H1 (cell line): ENCODE measurements at regions not wholly inside any gene's neighbourhood (a gene's known extent, or its start where the extent isn't known, plus 50 kb on each side); places are given as distances from the start of the nearest gene placed in this dataset.

ENCODE experiments used
- CTCF ChIA-PET: fragments of 300-600 bp; sonication (Branson Sonifier 250); formaldehyde crosslinking; loops from one replicate; lab custom pipeline; 2021; ENCODE audit not compliant: partially characterized antibody; lab: Charles Lee
- POLR2A ChIA-PET: fragments of 300-600 bp; sonication (Branson Sonifier 250); formaldehyde crosslinking; loops from one replicate; lab custom pipeline; 2021; ENCODE audit warnings: inconsistent platforms; ENCODE audit not compliant: partially characterized antibody; lab: Charles Lee
- DNase-seq, 2 experiments: peaks; one replicate each; pipeline versions ENCODE4 v3.0.0 to v3.0.0-alpha.2; 2010 to 2022; ENCODE audit warnings: low spot score in 2 of 2, low read depth in 1 of 2, mixed read lengths in 1 of 2
- FAIRE-seq: peaks from 2 replicates; lab custom pipeline; 2011; peaks lifted over from hg19 to GRCh38; lab: Jason Lieb, UNC
- H2AFZ ChIP-seq: 2 replicates; pipeline ENCODE4 v1.8.1; 2012; ENCODE audit warnings: low read length, inconsistent platforms
- H2AK5ac ChIP-seq: 2 replicates; pipeline ENCODE4 v1.6.1; 2013; ENCODE audit warnings: low read depth, low read length
- H2BK120ac ChIP-seq: replicated peaks from 2 replicates; pipeline ENCODE3; 2013; ENCODE audit warnings: low read depth, low read length, inconsistent platforms
- H2BK12ac ChIP-seq: 2 replicates; pipeline ENCODE4 v1.6.1; 2013; ENCODE audit warnings: low read depth, low read length
- H2BK15ac ChIP-seq: 2 replicates; pipeline ENCODE4 v1.6.1; 2013; ENCODE audit warnings: low read length
- H2BK20ac ChIP-seq: 2 replicates; pipeline ENCODE4 v1.6.1; 2013; ENCODE audit warnings: low read length
- H2BK5ac ChIP-seq: 2 replicates; pipeline ENCODE4 v1.6.1; 2013; ENCODE audit warnings: low read depth, low read length
- H3K14ac ChIP-seq: 2 replicates; pipeline ENCODE4 v1.6.1; 2013; ENCODE audit warnings: inconsistent platforms; ENCODE audit not compliant: insufficient read length
- H3K18ac ChIP-seq: 2 replicates; pipeline ENCODE4 v1.6.1; 2013; ENCODE audit warnings: low read length; ENCODE audit errors: extremely low read depth
- H3K23ac ChIP-seq: 2 replicates; pipeline ENCODE4 v1.6.1; 2013; ENCODE audit warnings: inconsistent platforms; ENCODE audit not compliant: insufficient read length
- H3K23me2 ChIP-seq: 2 replicates; pipeline ENCODE4 v1.6.1; 2013; ENCODE audit warnings: low read depth, low read length
- H3K27ac ChIP-seq: 2 replicates; pipeline ENCODE4 v1.6.1; 2011; ENCODE audit warnings: low read depth, low read length, inconsistent platforms
- H3K27me3 ChIP-seq, 4 experiments: replicated peaks in 1 of 4; 1 replicate in 1 of 4; 2 replicates in 3 of 4; pipeline versions ENCODE4 v1.6.1 to v1.8.1; 2011 to 2013; ENCODE audit warnings: low read length in 3 of 4, mild to moderate bottlenecking in 3 of 4, inconsistent platforms in 2 of 4, mixed read lengths in 2 of 4, moderate library complexity in 1 of 4; ENCODE audit not compliant: control insufficient read depth in 3 of 4, insufficient read depth in 3 of 4; ENCODE audit errors: extremely low read depth in 1 of 4
- H3K36me3 ChIP-seq, 4 experiments: 2 replicates each; pipeline versions ENCODE4 v1.6.1 to v1.8.1; 2011 to 2013; ENCODE audit warnings: mild to moderate bottlenecking in 4 of 4, low read length in 3 of 4, moderate library complexity in 2 of 4, control low read depth in 1 of 4, inconsistent platforms in 1 of 4; ENCODE audit not compliant: insufficient read depth in 4 of 4, control insufficient read depth in 2 of 4
- H3K4ac ChIP-seq: replicated peaks from 2 replicates; pipeline ENCODE3; 2013; ENCODE audit warnings: low read length, low read depth, mixed read lengths, inconsistent platforms; ENCODE audit not compliant: insufficient read length
- H3K4me1 ChIP-seq, 4 experiments: replicated peaks in 1 of 4; 1 replicate in 1 of 4; 2 replicates in 3 of 4; pipeline versions ENCODE4 v1.6.1 to v1.8.1; 2011 to 2013; ENCODE audit warnings: low read length in 3 of 4, inconsistent platforms in 2 of 4, mixed read lengths in 1 of 4; ENCODE audit not compliant: insufficient read depth in 4 of 4, control insufficient read depth in 3 of 4
- H3K4me2 ChIP-seq, 2 experiments: 2 replicates each; pipeline versions ENCODE4 v1.6.1 to v1.8.1; 2011 to 2013; ENCODE audit warnings: low read depth in 2 of 2, low read length in 2 of 2, control low read depth in 1 of 2, inconsistent platforms in 1 of 2, mild to moderate bottlenecking in 1 of 2; ENCODE audit not compliant: insufficient read depth in 1 of 2
- H3K4me3 ChIP-seq, 4 experiments: fragments of 200-600, 300-600 bp in 1 of 4; sonication (generic), shearing (Covaris generic), sonication (Bioruptor Twin) in 1 of 4; 2 replicates each; pipeline versions ENCODE4 v1.5.1 to v1.8.1; 2011 to 2016; ENCODE audit warnings: low read length in 4 of 4, low read depth in 3 of 4, control low read depth in 2 of 4, inconsistent platforms in 2 of 4, mild to moderate bottlenecking in 2 of 4, mixed read lengths in 1 of 4, moderate library complexity in 1 of 4; ENCODE audit not compliant: insufficient read depth in 2 of 4; ENCODE audit errors: extremely low read depth in 1 of 4
- H3K56ac ChIP-seq: replicated peaks from 2 replicates; pipeline ENCODE3; 2013; ENCODE audit warnings: low read depth, mild to moderate bottlenecking, mixed read lengths, low read length, inconsistent platforms; ENCODE audit not compliant: insufficient read length
- H3K79me1 ChIP-seq: 2 replicates; pipeline ENCODE4 v1.6.1; 2013; ENCODE audit warnings: low read depth, low read length, control low read depth
- H3K79me2 ChIP-seq, 2 experiments: 2 replicates each; pipeline versions ENCODE4 v1.6.1 to v1.8.1; 2012 to 2013; ENCODE audit warnings: low read length in 2 of 2, mild to moderate bottlenecking in 2 of 2, inconsistent platforms in 1 of 2; ENCODE audit not compliant: insufficient read depth in 2 of 2, control insufficient read depth in 1 of 2
- H3K9ac ChIP-seq, 4 experiments: replicated peaks in 1 of 4; 1 replicate in 1 of 4; 2 replicates in 3 of 4; pipeline versions ENCODE4 v1.6.1 to v1.8.1; 2011 to 2013; ENCODE audit warnings: low read depth in 3 of 4, low read length in 3 of 4, control low read depth in 2 of 4, mild to moderate bottlenecking in 2 of 4, moderate library complexity in 2 of 4, inconsistent platforms in 1 of 4; ENCODE audit errors: extremely low read depth in 1 of 4
- H3K9me3 ChIP-seq, 2 experiments: 2 replicates each; pipeline versions ENCODE4 v1.6.1 to v1.8.1; 2012 to 2013; ENCODE audit warnings: mild to moderate bottlenecking in 2 of 2, moderate library complexity in 2 of 2, control low read depth in 1 of 2, inconsistent platforms in 1 of 2, low read depth in 1 of 2, low read length in 1 of 2, mixed read lengths in 1 of 2; ENCODE audit not compliant: insufficient read depth in 2 of 2
- H4K20me1 ChIP-seq, 2 experiments: replicated peaks in 1 of 2; 2 replicates each; pipeline versions ENCODE3 to v1.8.1; 2011 to 2013; ENCODE audit warnings: inconsistent platforms in 2 of 2, low read length in 2 of 2, mild to moderate bottlenecking in 1 of 2; ENCODE audit not compliant: insufficient read depth in 2 of 2, control insufficient read depth in 1 of 2
- H4K5ac ChIP-seq: 2 replicates; pipeline ENCODE4 v1.6.1; 2013; ENCODE audit warnings: low read length, low read depth, mixed read lengths, inconsistent platforms; ENCODE audit not compliant: insufficient read length
- H4K8ac ChIP-seq: 2 replicates; pipeline ENCODE4 v1.8.0; 2013; ENCODE audit warnings: mild to moderate bottlenecking, moderate library complexity, low read length, inconsistent platforms; ENCODE audit not compliant: insufficient read depth; ENCODE audit errors: extremely low read depth
- H4K91ac ChIP-seq: replicated peaks from 2 replicates; pipeline ENCODE3; 2013; ENCODE audit warnings: low read length, mixed read lengths, inconsistent platforms; ENCODE audit not compliant: insufficient read length
- CBX5 ChIP-seq: fragments of 300-800, 300-1000 bp; sonication (generic); IDR thresholded peaks from 2 replicates; pipeline ENCODE4 v1.7.1; 2016; ENCODE audit warnings: antibody characterized with exemption, low read length, low read depth
- POLR2AphosphoS5 ChIP-seq: IDR thresholded peaks from 2 replicates; pipeline ENCODE4 v1.6.1; 2011; ENCODE audit warnings: low read depth, low read length
- SP2 ChIP-seq: IDR thresholded peaks from 2 replicates; pipeline ENCODE4 v1.6.1; 2012; ENCODE audit warnings: mild to moderate bottlenecking, low read length, inconsistent platforms
- SRF ChIP-seq: IDR thresholded peaks from 2 replicates; pipeline ENCODE4 v1.6.1; 2011; ENCODE audit warnings: mild to moderate bottlenecking, low read depth, low read length, moderate library complexity
- TBP ChIP-seq: IDR thresholded peaks from 2 replicates; pipeline ENCODE4 v1.6.1; 2011; ENCODE audit warnings: low read depth, low read length, improper control_type of control experiment
- TEAD4 ChIP-seq: IDR thresholded peaks from 2 replicates; pipeline ENCODE4 v1.6.1; 2012; ENCODE audit warnings: low read depth, low read length, inconsistent platforms, mixed read lengths
- WGBS, 2 experiments: shearing (Covaris generic) in 1 of 2; methylation state at CpG; one replicate each; pipeline versions ENCODE4 v1.1.6 to v1.1.7; 2013 to 2015; ENCODE audit warnings: low lambda C conversion rate in 2 of 2, mixed read lengths in 2 of 2, inconsistent platforms in 1 of 2, low coverage in 1 of 2, missing lambda C conversion rate in 1 of 2; ENCODE audit not compliant: insufficient replicate concordance in 2 of 2, insufficient coverage in 1 of 2, insufficient read length in 1 of 2; ENCODE audit errors: extremely low coverage in 1 of 2, missing lambda C conversion rate in 1 of 2; 5-methylcytosine and 5-hydroxymethylcytosine counted together

DNA sequence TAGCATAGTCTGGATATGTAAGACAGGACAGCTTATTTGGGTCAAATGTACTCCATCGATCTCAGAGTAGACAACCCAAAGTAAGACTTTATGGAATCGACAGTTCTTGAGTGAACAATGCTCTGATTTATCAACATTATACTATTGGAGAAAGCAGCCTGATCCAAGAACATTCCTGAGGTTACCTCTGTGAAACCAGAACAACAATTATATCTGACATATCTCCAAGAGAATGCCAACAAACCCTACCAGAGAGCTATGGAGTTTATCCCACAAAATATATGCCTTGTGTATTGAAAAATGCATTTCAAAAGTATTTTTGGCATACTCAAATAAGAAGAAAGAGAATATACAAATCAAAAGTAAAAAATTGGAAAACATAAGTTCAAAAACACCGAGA lies 1985.9 kb downstream of the EFNA5 start:
- no peak overlapping the region for H3K56ac ChIP-seq

More for the DNA sequence above, 1985.9 kb downstream of the EFNA5 start:
- CTCF ChIA-PET: no interaction called here
- H3K79me1 ChIP-seq: no peaks in the 10 kb centered on the region
- no peak for TF ChIP-seq POLR2AphosphoS5
- TF ChIP-seq TBP: no peak
- no peak for TF ChIP-seq TEAD4
- TF ChIP-seq SRF: no peak
- TF ChIP-seq SP2: no peak
- TF ChIP-seq CBX5: no peak
- TF ChIP-seq, all 59 proteins: peak for 0
- Histone ChIP-seq H3K36me3 (no peaks in the 10 kb centered on the region), H4K5ac (no peak overlapping the region), H3K23me2 (no peaks in the 10 kb centered on the region; the same call in 1 of the 2 replicates), H2BK5ac (no peak overlapping the region), H3K23ac (no peak overlapping the region), H3K4me3 (no peak overlapping the region), H3K9me3 (no peaks in the 10 kb centered on the region), H3K4me1 (peaks cover 0 to 13% (median 3%) of the 10 kb centered on the region in 4 experiments; a peak in 2 of 7 replicates), H2BK15ac (no peak overlapping the region), H2AFZ (no peak overlapping the region), H2BK120ac (no peak overlapping the region), H2BK12ac (no peak overlapping the region), H3K9ac (no peak overlapping the region), H3K14ac (no peak overlapping the region), H3K79me2 (no peaks in the 10 kb centered on the region), H3K27me3 (no peaks in the 10 kb centered on the region), H3K4ac (no peak overlapping the region), H3K27ac (no peak overlapping the region), H3K4me2 (no peak overlapping the region), H4K91ac (no peak overlapping the region), H4K8ac (no peak overlapping the region), H3K18ac (no peak overlapping the region), H2AK5ac (no peak overlapping the region), H4K20me1 (no peaks in the 10 kb centered on the region), H2BK20ac (no peak overlapping the region)
- DNase-seq (no peak), FAIRE-seq (no peak)
- 93% methylated on average over 3 of the region's 3 CpGs; no CpG with 5 or more reads in 1 of the 2 experiments for WGBS, 2 experiments
- POLR2A ChIA-PET: no interaction called here
